ENCODE measurements at regions not wholly inside any gene's neighbourhood (a gene's known extent, or its start where the extent isn't known, plus 50 kb on each side); places are given as distances from the start of the nearest gene placed in this dataset.

GRCh38 chr10:3347413-3348182 lies 175.0 kb upstream of the PITRM1 start:
- no peak for TF ChIP-seq CTCF (IDR thresholded peaks at IDR 0.05)
- TF ChIP-seq POLR2A (IDR thresholded peaks at IDR 0.05), result no peak
- no peak for TF ChIP-seq POLR2AphosphoS5 (IDR thresholded peaks at IDR 0.05; ENCODE audit: insufficient read depth in 1 of 2, low read depth in 1 of 2)

All from vagina (tissue), 2 donors.